Hepatocyte (in vitro differentiated cells): ENCODE measurements at regions not wholly inside any gene's neighbourhood (a gene's known extent, or its start where the extent isn't known, plus 50 kb on each side); places are given as distances from the start of the nearest gene placed in this dataset.

Experiments used
- DNase-seq: peaks from one replicate; pipeline ENCODE4 v3.0.0-alpha.2; 2016; ENCODE audit warnings: low spot score
- H2AFZ ChIP-seq: fragments of 200-600 bp; sonication (generic); 2 replicates; pipeline ENCODE4 v1.6.0; 2016; ENCODE audit warnings: antibody characterized with exemption, mild to moderate bottlenecking
- H3K27ac ChIP-seq: fragments of 200-600 bp; sonication (generic); 2 replicates; pipeline ENCODE4 v1.5.1; 2016; ENCODE audit warnings: mild to moderate bottlenecking
- H3K27me3 ChIP-seq: fragments of 200-600 bp; sonication (generic); 2 replicates; pipeline ENCODE4 v1.6.1; 2016
- H3K36me3 ChIP-seq: fragments of 200-600 bp; sonication (generic); replicated peaks from 2 replicates; pipeline ENCODE4 v1.5.1; 2016; ENCODE audit warnings: low read depth; ENCODE audit not compliant: insufficient read depth
- H3K4me1 ChIP-seq: fragments of 200-600 bp; sonication (generic); 2 replicates; pipeline ENCODE4 v1.5.1; 2016; ENCODE audit warnings: mild to moderate bottlenecking, moderate library complexity; ENCODE audit not compliant: insufficient read depth
- H3K4me2 ChIP-seq: fragments of 200-600 bp; sonication (generic); 2 replicates; pipeline ENCODE4 v1.6.0; 2016
- H3K4me3 ChIP-seq: fragments of 200-600 bp; sonication (generic); 2 replicates; pipeline ENCODE4 v1.5.1; 2016; ENCODE audit warnings: mild to moderate bottlenecking
- H3K79me2 ChIP-seq: fragments of 200-600 bp; sonication (generic); 2 replicates; pipeline ENCODE4 v1.6.0; 2017; ENCODE audit warnings: mild to moderate bottlenecking
- H3K9me2 ChIP-seq: fragments of 200-600 bp; sonication (generic); replicated peaks from 2 replicates; pipeline ENCODE4 v1.6.0; 2017; ENCODE audit warnings: mild to moderate bottlenecking; ENCODE audit not compliant: insufficient read depth
- H3K9me3 ChIP-seq: fragments of 200-600 bp; sonication (generic); 2 replicates; pipeline ENCODE4 v1.5.1; 2016; ENCODE audit warnings: low read depth, mild to moderate bottlenecking
- H4K20me1 ChIP-seq: fragments of 200-600 bp; sonication (generic); 2 replicates; pipeline ENCODE4 v1.6.0; 2016; ENCODE audit warnings: mild to moderate bottlenecking; ENCODE audit not compliant: insufficient read depth, poor library complexity, severe bottlenecking
- EZH2 ChIP-seq: fragments of 200-600 bp; sonication (generic); IDR thresholded peaks from 2 replicates; pipeline ENCODE4 v1.6.1; 2016; ENCODE audit warnings: antibody characterized with exemption, mild to moderate bottlenecking, borderline replicate concordance
- EZH2phosphoT487 ChIP-seq: fragments of 200-600 bp; sonication (generic); IDR thresholded peaks from one replicate; pipeline ENCODE4 v1.6.1; 2018; ENCODE audit warnings: antibody characterized with exemption, mild to moderate bottlenecking, low read depth, moderate library complexity; ENCODE audit not compliant: unreplicated experiment, severe bottlenecking
- WGBS: methylation state at CpG from one replicate; pipeline ENCODE4 v1.1.6; 2016; ENCODE audit warnings: low lambda C conversion rate; ENCODE audit errors: missing lambda C conversion rate; 5-methylcytosine and 5-hydroxymethylcytosine counted together
- TF ChIP-seq, protein P1 (sequence below): fragments of 200-600 bp; sonication (generic); IDR thresholded peaks from 2 replicates; pipeline ENCODE4 v1.5.1; 2016; ENCODE audit warnings: antibody characterized with exemption, mild to moderate bottlenecking; ENCODE audit not compliant: poor library complexity

DNA sequence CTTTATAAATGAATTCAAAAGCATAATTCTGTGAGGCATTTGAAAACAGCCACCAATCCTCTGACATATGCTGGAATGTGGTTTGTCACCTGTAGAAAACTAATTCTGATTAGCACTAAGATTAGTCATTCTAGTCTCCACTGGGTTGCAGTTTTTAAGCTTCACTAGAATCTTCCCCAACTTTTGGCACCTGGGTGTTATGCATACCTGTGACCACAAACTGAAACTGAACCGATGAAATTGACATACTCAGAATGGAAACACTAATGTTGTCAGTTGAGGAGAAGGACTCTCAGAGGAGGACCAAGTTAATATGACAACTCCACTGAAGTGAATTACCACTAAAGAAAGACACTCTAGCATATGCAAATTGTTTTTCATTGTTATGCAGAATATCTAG is 285.8 kb upstream of the NEGR1 start:
- Histone ChIP-seq H3K79me2 (no peaks in the 10 kb centered on the region), H3K27me3 (no peaks in the 10 kb centered on the region), H4K20me1 (no peaks in the 10 kb centered on the region), H3K4me2 (no peak overlapping the region), H3K9me3 (no peaks in the 10 kb centered on the region), H3K36me3 (no peaks in the 10 kb centered on the region), H3K4me1 (no peaks in the 10 kb centered on the region), H3K9me2 (no peaks in the 10 kb centered on the region), H2AFZ (no peak overlapping the region), H3K4me3 (no peak overlapping the region), H3K27ac (no peak overlapping the region)
- DNase-seq, result no peak
- TF ChIP-seq EZH2, result no peak
- TF ChIP-seq, protein P1, sequence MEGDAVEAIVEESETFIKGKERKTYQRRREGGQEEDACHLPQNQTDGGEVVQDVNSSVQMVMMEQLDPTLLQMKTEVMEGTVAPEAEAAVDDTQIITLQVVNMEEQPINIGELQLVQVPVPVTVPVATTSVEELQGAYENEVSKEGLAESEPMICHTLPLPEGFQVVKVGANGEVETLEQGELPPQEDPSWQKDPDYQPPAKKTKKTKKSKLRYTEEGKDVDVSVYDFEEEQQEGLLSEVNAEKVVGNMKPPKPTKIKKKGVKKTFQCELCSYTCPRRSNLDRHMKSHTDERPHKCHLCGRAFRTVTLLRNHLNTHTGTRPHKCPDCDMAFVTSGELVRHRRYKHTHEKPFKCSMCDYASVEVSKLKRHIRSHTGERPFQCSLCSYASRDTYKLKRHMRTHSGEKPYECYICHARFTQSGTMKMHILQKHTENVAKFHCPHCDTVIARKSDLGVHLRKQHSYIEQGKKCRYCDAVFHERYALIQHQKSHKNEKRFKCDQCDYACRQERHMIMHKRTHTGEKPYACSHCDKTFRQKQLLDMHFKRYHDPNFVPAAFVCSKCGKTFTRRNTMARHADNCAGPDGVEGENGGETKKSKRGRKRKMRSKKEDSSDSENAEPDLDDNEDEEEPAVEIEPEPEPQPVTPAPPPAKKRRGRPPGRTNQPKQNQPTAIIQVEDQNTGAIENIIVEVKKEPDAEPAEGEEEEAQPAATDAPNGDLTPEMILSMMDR, result no peak
- no peak for TF ChIP-seq EZH2phosphoT487
- 60% methylated on average over 1 of the region's 1 CpG for WGBS

DNA sequence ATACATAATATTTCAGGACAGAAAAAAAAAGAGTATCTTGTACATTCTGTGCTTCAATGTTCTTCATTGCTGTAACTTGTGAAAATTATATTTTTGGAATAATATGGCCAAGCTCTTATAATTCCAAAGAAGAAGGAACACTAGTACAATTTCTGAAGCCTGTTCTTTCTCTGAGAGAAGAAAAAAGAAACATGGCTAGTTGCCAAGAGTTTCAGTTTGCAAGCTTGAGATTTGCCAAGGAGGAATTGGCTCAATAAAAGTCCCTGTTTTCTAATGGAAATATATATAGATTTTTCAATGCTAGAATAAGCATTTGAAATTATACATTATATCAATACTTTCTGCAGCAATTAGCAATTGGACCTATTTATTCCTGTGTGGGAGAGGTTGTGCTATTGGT is 285.2 kb upstream of the NEGR1 start:
- H3K4me2 ChIP-seq, result no peak overlapping the region
- TF ChIP-seq EZH2phosphoT487 (no peak), EZH2 (no peak)
- TF ChIP-seq, protein P1, result no peak
- no peaks in the 10 kb centered on the region for H3K9me3 ChIP-seq
- no peaks in the 10 kb centered on the region for H3K4me1 ChIP-seq
- H3K4me3 ChIP-seq, result no peak overlapping the region
- DNase-seq, result peak; percentile 47
- H3K27ac ChIP-seq, result no peak overlapping the region
- no peaks in the 10 kb centered on the region for H3K79me2 ChIP-seq
- H2AFZ ChIP-seq, result no peak overlapping the region
- H4K20me1 ChIP-seq, result no peaks in the 10 kb centered on the region
- H3K27me3 ChIP-seq, result no peaks in the 10 kb centered on the region
- no peaks in the 10 kb centered on the region for H3K36me3 ChIP-seq
- H3K9me2 ChIP-seq, result no peaks in the 10 kb centered on the region

DNA sequence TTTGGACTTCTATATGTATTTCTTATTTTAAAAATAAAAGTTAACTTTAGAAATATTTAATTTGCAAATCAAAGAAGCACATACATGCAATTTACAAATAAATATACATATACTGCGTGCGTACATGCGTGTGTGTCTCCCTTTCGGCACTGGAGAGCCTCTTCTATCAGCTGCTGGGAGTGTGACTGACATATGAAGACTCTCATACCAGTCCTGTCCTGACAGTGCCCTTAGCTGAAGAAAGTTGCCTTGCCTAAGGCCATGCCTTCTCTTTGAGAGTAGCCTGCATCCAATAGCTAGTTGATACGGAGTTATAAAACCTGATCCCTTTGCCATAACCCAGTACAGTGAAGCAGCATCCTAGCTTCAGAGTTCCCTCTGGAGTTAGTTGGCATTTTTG is 282.4 kb upstream of the NEGR1 start:
- no peaks in the 10 kb centered on the region for H3K36me3 ChIP-seq
- no peak for DNase-seq
- no peak for TF ChIP-seq EZH2phosphoT487
- TF ChIP-seq, protein P1, result no peak
- TF ChIP-seq EZH2, result no peak
- no peaks in the 10 kb centered on the region for H3K79me2 ChIP-seq
- no peak overlapping the region for H3K4me2 ChIP-seq
- no peaks in the 10 kb centered on the region for H3K9me2 ChIP-seq
- H3K27me3 ChIP-seq, result no peaks in the 10 kb centered on the region
- no peaks in the 10 kb centered on the region for H4K20me1 ChIP-seq
- H2AFZ ChIP-seq, result no peak overlapping the region
- H3K27ac ChIP-seq, result no peak overlapping the region
- H3K9me3 ChIP-seq, result no peaks in the 10 kb centered on the region
- H3K4me1 ChIP-seq, result no peaks in the 10 kb centered on the region
- WGBS, result 86% methylated on average over 5 of the region's 5 CpGs
- no peak overlapping the region for H3K4me3 ChIP-seq

DNA sequence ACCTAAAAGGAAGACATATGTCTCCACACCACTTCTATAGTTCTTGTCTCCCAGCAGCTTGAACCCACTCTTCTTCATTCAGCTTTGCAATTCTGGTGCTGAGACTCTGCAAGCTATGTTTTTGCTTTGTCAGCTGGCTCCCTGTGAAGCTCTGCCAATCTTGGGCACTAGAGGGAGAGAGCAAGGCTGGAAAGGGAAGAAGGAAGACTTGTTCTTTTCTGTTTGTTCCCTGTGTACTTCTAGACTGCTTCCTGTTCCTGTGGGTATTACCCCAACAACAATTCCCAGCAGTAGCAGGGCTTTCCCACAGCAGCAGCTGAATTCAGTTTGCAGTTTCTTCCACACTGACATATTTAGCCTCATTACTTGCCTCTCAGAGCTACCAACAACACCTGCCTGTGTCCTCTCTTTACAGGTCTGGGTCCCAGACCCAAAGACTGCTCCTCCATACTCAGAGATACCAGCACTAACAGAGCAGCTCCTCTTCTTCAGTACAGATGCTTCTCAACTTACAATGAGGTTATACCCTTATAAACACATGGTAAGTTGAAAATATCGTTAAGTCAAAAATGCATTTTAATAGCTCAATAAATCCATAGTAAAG is 275.2 kb upstream of the NEGR1 start:
- Histone ChIP-seq H3K9me2 (no peaks in the 10 kb centered on the region), H3K36me3 (no peaks in the 10 kb centered on the region), H3K27me3 (no peaks in the 10 kb centered on the region), H3K9me3 (no peaks in the 10 kb centered on the region), H3K4me3 (no peak overlapping the region), H4K20me1 (no peaks in the 10 kb centered on the region), H3K27ac (no peak overlapping the region), H3K79me2 (no peaks in the 10 kb centered on the region), H2AFZ (no peak overlapping the region), H3K4me1 (no peaks in the 10 kb centered on the region), H3K4me2 (no peak overlapping the region)
- 96% methylated on average over 1 of the region's 1 CpG for WGBS
- peak; percentile 28 for DNase-seq
- TF ChIP-seq, protein P1, result peak; percentile 31
- TF ChIP-seq EZH2, result no peak
